GM12872 (cell line): ENCODE measurements at regions not wholly inside any gene's neighbourhood (a gene's known extent, or its start where the extent isn't known, plus 50 kb on each side); places are given as distances from the start of the nearest gene placed in this dataset.

ENCODE experiments used
- TF ChIP-seq, protein P1 (sequence below): IDR thresholded peaks from 3 replicates; pipeline ENCODE4 v1.5.1; 2011; ENCODE audit warnings: low read depth, mild to moderate bottlenecking, low read length, moderate library complexity; ENCODE audit not compliant: insufficient read depth

DNA sequence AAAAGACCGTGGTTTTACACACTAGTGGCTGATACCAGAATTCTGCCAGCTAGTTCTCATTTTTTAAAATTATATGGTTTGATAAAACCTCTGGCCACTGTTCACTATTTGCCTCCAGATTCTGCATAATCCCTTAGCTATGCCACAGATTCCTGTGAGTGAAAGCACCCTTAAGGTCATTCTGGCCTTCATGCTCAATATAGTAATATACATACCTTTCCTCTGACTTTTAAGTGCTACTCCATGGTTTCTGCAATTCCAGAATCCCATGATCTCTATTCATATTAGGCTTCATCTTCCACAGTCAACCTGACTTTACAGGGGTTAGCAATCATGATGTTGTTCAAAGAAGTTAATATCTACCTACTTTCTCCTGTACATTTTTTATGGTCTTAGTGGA, 274.1 kb upstream of the EDNRB start:
- TF ChIP-seq, protein P1, sequence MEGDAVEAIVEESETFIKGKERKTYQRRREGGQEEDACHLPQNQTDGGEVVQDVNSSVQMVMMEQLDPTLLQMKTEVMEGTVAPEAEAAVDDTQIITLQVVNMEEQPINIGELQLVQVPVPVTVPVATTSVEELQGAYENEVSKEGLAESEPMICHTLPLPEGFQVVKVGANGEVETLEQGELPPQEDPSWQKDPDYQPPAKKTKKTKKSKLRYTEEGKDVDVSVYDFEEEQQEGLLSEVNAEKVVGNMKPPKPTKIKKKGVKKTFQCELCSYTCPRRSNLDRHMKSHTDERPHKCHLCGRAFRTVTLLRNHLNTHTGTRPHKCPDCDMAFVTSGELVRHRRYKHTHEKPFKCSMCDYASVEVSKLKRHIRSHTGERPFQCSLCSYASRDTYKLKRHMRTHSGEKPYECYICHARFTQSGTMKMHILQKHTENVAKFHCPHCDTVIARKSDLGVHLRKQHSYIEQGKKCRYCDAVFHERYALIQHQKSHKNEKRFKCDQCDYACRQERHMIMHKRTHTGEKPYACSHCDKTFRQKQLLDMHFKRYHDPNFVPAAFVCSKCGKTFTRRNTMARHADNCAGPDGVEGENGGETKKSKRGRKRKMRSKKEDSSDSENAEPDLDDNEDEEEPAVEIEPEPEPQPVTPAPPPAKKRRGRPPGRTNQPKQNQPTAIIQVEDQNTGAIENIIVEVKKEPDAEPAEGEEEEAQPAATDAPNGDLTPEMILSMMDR, result no peak

DNA sequence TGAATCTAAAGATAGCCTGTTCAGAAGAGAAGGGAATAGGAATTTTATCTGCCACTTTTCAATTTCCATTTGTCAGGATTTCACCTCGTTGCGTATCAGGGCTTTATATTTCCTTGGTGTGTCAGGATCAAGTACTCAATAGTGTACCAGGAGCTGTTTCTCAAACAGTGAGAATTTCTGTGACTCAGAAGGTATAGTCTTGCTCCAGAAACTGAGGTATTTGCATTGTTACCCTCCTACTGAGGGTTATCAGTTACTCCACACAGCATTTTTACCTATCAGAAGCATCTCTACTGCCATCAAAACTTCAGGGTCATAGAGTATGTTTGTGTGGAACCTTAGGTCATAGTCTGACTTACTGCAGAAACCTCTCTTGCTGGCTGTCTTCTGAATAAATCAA, 271.7 kb upstream of the EDNRB start:
- TF ChIP-seq, protein P1, result no peak

GRCh38 chr13:78187781-78188180, 269.1 kb upstream of the EDNRB start:
- TF ChIP-seq, protein P1, result no peak

DNA sequence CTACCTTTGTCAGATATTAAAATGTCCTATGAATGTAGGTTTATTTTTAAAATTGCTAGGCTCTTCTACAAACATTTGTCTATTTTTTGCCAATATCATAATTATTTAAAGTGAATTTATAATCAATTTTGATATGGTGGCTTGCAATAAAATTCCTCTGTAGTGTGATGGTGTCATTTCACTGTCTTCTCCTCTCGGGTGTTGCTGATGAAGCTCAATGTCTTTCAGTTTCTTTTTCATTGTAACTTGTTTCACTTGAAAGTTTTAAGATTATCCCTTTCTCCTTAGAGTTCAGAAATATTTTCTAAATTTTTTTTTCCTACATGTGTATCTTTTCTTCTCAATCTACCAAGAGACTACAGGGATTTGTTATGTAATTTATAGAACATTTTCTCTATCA, 267.1 kb upstream of the EDNRB start:
- TF ChIP-seq, protein P1, result no peak

GRCh38 chr13:78183732-78184131, 265.1 kb upstream of the EDNRB start:
- TF ChIP-seq, protein P1, result no peak

DNA sequence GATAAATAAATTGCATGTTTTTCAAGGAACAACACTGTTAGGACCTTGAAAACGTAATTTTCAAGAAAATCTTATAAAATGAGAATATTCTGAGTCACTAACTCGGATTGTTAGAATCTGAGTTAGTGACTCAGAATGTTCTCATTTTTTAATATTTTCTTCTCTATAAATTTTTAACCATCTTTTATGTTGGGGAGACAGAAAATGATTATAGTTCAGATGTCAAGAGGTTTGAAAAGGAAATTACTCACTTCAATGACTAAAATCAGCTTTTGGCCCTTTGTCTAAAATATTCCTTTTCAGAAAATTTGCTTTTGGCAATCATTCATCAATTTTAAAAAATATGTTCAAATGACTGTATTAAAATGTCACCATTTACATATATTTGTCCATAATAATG, 264.2 kb upstream of the EDNRB start:
- TF ChIP-seq, protein P1, result no peak

- TF ChIP-seq, protein P1, result no peak
Observed at GRCh38 chr13:78177306-78177705, 258.7 kb upstream of the EDNRB start.

DNA sequence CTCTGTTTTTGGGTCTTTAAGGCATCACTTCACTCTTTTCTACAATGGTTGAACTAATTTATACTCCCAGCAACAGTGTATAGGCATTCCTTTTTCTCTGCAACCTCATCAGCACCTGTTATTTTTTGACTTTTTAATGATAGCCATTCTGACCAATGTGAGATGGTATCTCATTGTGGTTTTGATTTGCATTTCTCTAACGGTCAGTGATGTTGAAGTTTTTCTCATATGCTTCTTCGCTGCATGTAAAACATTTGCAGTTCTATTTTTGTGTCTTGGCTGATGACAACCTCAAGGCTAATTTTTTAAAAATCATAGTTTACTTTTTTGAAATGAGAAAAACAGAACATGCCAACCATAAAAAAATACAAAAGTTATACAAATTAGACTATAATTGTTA, 258.2 kb upstream of the EDNRB start:
- TF ChIP-seq, protein P1, result no peak
